ENCODE measurements at regions not wholly inside any gene's neighbourhood (a gene's known extent, or its start where the extent isn't known, plus 50 kb on each side); places are given as distances from the start of the nearest gene placed in this dataset.
"Not testable (repeated sequence)": the region's sequence is repeated elsewhere in the genome, so short reads cannot be mapped to it uniquely, and the experiment has no call there.

- no peak for FAIRE-seq
Measured at GRCh38 chr13:55073000-55073399, 2044.4 kb downstream of the OLFM4 start.

- FAIRE-seq, result no peak
Measured at GRCh38 chr13:55084630-55085029, 2056.0 kb downstream of the OLFM4 start.

GRCh38 chr13:55087085-55087484 is 2053.6 kb upstream of the PRR20A start:
- FAIRE-seq, result no peak

- no peak for FAIRE-seq
Measured at GRCh38 chr13:55090612-55091011, 2050.1 kb upstream of the PRR20A start.

- FAIRE-seq, result no peak
Measured at GRCh38 chr13:55091172-55091571, 2049.5 kb upstream of the PRR20A start.

GRCh38 chr13:55106509-55106908 is 2034.2 kb upstream of the PRR20A start:
- no peak for FAIRE-seq

- FAIRE-seq, result no peak
Measured at GRCh38 chr13:55120631-55121030, 2020.1 kb upstream of the PRR20A start.

GRCh38 chr13:55155046-55155445 is 1985.7 kb upstream of the PRR20A start:
- FAIRE-seq, result no peak

- FAIRE-seq, result no peak
Measured at GRCh38 chr13:55159765-55160164, 1981.0 kb upstream of the PRR20A start.

- no peak for FAIRE-seq
Measured at GRCh38 chr13:55160867-55161266, 1979.9 kb upstream of the PRR20A start.

- FAIRE-seq, result not testable (repeated sequence)
Measured at GRCh38 chr13:55178582-55178981, 1962.1 kb upstream of the PRR20A start.

GRCh38 chr13:55190996-55191395 is 1949.7 kb upstream of the PRR20A start:
- FAIRE-seq, result no peak

GRCh38 chr13:55199134-55199533 is 1941.6 kb upstream of the PRR20A start:
- no peak for FAIRE-seq

GRCh38 chr13:55214841-55215345 is 1925.8 kb upstream of the PRR20A start:
- no peak for FAIRE-seq

GRCh38 chr13:55219538-55219937 is 1921.2 kb upstream of the PRR20A start:
- FAIRE-seq, result no peak

- no peak for FAIRE-seq
Measured at GRCh38 chr13:55229906-55230569, 1910.7 kb upstream of the PRR20A start.

GRCh38 chr13:55230570-55230908 is 1910.2 kb upstream of the PRR20A start:
- no peak for FAIRE-seq

GRCh38 chr13:55234311-55234710 is 1906.4 kb upstream of the PRR20A start:
- no peak for FAIRE-seq

- no peak for FAIRE-seq
Measured at GRCh38 chr13:55245005-55245644, 1895.6 kb upstream of the PRR20A start.

- FAIRE-seq, result no peak
Measured at GRCh38 chr13:55255236-55255635, 1885.5 kb upstream of the PRR20A start.

GRCh38 chr13:55263045-55263444 is 1877.7 kb upstream of the PRR20A start:
- FAIRE-seq, result no peak

- FAIRE-seq, result no peak
Measured at GRCh38 chr13:55266644-55267043, 1874.1 kb upstream of the PRR20A start.

GRCh38 chr13:55298201-55298600 is 1842.5 kb upstream of the PRR20A start:
- FAIRE-seq, result no peak

GRCh38 chr13:55302568-55302967 is 1838.2 kb upstream of the PRR20A start:
- FAIRE-seq, result no peak

- no peak for FAIRE-seq
Measured at GRCh38 chr13:55307909-55308308, 1832.8 kb upstream of the PRR20A start.

Measured in colon (tissue), 2 donors.